ENCODE measurements at regions not wholly inside any gene's neighbourhood (a gene's known extent, or its start where the extent isn't known, plus 50 kb on each side); places are given as distances from the start of the nearest gene placed in this dataset.

DNA sequence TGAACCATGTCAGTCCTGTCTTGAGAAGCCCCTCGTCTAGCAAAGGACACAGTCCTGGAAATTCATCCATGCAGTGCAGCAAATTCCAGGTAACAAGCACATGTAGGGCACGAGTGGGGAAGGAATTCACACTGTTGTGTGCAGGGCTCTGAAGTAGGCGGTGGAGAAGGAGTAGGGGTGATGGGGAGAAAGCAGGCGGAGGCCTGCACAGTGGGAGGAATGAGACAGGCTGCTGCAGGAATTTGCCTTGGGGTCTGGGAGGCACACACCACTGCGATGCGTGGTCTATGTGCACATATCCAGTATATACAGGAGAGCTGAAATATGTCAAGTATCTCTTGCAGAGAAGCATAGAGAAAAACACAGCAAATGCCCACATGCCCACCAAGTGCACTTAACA is 249.2 kb upstream of the IRX2 start:
- no peak for TF ChIP-seq EZH2phosphoT487 (IDR thresholded peaks at IDR 0.05; ENCODE audit: borderline replicate concordance)
- TF ChIP-seq, protein P1, sequence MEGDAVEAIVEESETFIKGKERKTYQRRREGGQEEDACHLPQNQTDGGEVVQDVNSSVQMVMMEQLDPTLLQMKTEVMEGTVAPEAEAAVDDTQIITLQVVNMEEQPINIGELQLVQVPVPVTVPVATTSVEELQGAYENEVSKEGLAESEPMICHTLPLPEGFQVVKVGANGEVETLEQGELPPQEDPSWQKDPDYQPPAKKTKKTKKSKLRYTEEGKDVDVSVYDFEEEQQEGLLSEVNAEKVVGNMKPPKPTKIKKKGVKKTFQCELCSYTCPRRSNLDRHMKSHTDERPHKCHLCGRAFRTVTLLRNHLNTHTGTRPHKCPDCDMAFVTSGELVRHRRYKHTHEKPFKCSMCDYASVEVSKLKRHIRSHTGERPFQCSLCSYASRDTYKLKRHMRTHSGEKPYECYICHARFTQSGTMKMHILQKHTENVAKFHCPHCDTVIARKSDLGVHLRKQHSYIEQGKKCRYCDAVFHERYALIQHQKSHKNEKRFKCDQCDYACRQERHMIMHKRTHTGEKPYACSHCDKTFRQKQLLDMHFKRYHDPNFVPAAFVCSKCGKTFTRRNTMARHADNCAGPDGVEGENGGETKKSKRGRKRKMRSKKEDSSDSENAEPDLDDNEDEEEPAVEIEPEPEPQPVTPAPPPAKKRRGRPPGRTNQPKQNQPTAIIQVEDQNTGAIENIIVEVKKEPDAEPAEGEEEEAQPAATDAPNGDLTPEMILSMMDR (conservative IDR thresholded peaks at IDR 0.05; ENCODE audit: low read length) = no peak

All from Loucy (cell line).